BE2C (cell line): ENCODE measurements at regions not wholly inside any gene's neighbourhood (a gene's known extent, or its start where the extent isn't known, plus 50 kb on each side); places are given as distances from the start of the nearest gene placed in this dataset.

Experiments used
- DNase-seq: peaks from one replicate; pipeline ENCODE4 v3.0.0-alpha.2; 2020
- H3K27me3 ChIP-seq: fragments of 250-450 bp; sonication (Bioruptor Pico); 2 replicates; pipeline ENCODE4 v1.5.1; 2020; ENCODE audit warnings: mild to moderate bottlenecking
- H3K36me3 ChIP-seq: fragments of 250-450 bp; sonication (Bioruptor Pico); 2 replicates; pipeline ENCODE4 v1.5.1; 2020; ENCODE audit warnings: mild to moderate bottlenecking
- H3K4me1 ChIP-seq: fragments of 250-450 bp; sonication (Bioruptor Pico); 2 replicates; pipeline ENCODE4 v1.5.1; 2020
- H3K4me3 ChIP-seq: 2 replicates; pipeline ENCODE4 v1.5.1; 2011; ENCODE audit warnings: low read depth, low read length
- H3K9me3 ChIP-seq: fragments of 250-450 bp; sonication (Bioruptor Pico); 2 replicates; pipeline ENCODE4 v1.5.1; 2020
- CTCF ChIP-seq: IDR thresholded peaks from 2 replicates; pipeline ENCODE4 v1.5.1; 2012; ENCODE audit warnings: mild to moderate bottlenecking, low read depth, low read length

- DNase-seq: no peak
- TF ChIP-seq CTCF: no peak
- peaks cover 10% of the 10 kb centered on the region for H3K4me1 ChIP-seq
- no peaks in the 10 kb centered on the region for H3K9me3 ChIP-seq
- H3K4me3 ChIP-seq: no peak overlapping the region
- no peaks in the 10 kb centered on the region for H3K27me3 ChIP-seq
- no peaks in the 10 kb centered on the region for H3K36me3 ChIP-seq
Observed at GRCh38 chr21:20010691-20011200, 987.5 kb upstream of the NCAM2 start.

GRCh38 chr21:20013851-20014250, 984.4 kb upstream of the NCAM2 start:
- no peak for TF ChIP-seq CTCF
- Histone ChIP-seq H3K4me1 (peaks cover 10% of the 10 kb centered on the region), H3K4me3 (no peak overlapping the region), H3K36me3 (no peaks in the 10 kb centered on the region), H3K27me3 (no peaks in the 10 kb centered on the region), H3K9me3 (no peaks in the 10 kb centered on the region)
- DNase-seq: no peak

GRCh38 chr21:20016435-20017005, 981.7 kb upstream of the NCAM2 start:
- H3K27me3 ChIP-seq: no peaks in the 10 kb centered on the region
- no peaks in the 10 kb centered on the region for H3K36me3 ChIP-seq
- H3K4me1 ChIP-seq: peaks cover 6% of the 10 kb centered on the region
- H3K4me3 ChIP-seq: no peak overlapping the region
- DNase-seq: no peak
- no peak for TF ChIP-seq CTCF
- H3K9me3 ChIP-seq: no peaks in the 10 kb centered on the region

GRCh38 chr21:20020026-20020425, 978.2 kb upstream of the NCAM2 start:
- Histone ChIP-seq H3K9me3 (no peaks in the 10 kb centered on the region), H3K27me3 (no peaks in the 10 kb centered on the region), H3K4me3 (no peak overlapping the region), H3K4me1 (no peaks in the 10 kb centered on the region), H3K36me3 (no peaks in the 10 kb centered on the region)
- no peak for DNase-seq
- TF ChIP-seq CTCF: no peak

- Histone ChIP-seq H3K9me3 (no peaks in the 10 kb centered on the region), H3K36me3 (no peaks in the 10 kb centered on the region), H3K4me3 (no peak overlapping the region), H3K4me1 (no peaks in the 10 kb centered on the region), H3K27me3 (no peaks in the 10 kb centered on the region)
- no peak for TF ChIP-seq CTCF
- no peak for DNase-seq
Observed at GRCh38 chr21:20023193-20023592, 975.0 kb upstream of the NCAM2 start.

- Histone ChIP-seq H3K9me3 (no peaks in the 10 kb centered on the region), H3K27me3 (no peaks in the 10 kb centered on the region), H3K36me3 (no peaks in the 10 kb centered on the region), H3K4me1 (no peaks in the 10 kb centered on the region), H3K4me3 (no peak overlapping the region)
- TF ChIP-seq CTCF: no peak
- no peak for DNase-seq
Observed at GRCh38 chr21:20024741-20025140, 973.5 kb upstream of the NCAM2 start.
